HG03565 (cell line): ENCODE measurements at regions not wholly inside any gene's neighbourhood (a gene's known extent, or its start where the extent isn't known, plus 50 kb on each side); places are given as distances from the start of the nearest gene placed in this dataset.
A peak's percentile ranks its signal among the peaks of the same experiment; 100 is the strongest.

ENCODE experiments used
- ATAC-seq: cut with Tn5 transposase; IDR thresholded peaks from one replicate; pipeline ENCODE4 v1.9.1; 2021; ENCODE audit warnings: mild to moderate bottlenecking, moderate library complexity; ENCODE audit not compliant: unreplicated experiment

DNA sequence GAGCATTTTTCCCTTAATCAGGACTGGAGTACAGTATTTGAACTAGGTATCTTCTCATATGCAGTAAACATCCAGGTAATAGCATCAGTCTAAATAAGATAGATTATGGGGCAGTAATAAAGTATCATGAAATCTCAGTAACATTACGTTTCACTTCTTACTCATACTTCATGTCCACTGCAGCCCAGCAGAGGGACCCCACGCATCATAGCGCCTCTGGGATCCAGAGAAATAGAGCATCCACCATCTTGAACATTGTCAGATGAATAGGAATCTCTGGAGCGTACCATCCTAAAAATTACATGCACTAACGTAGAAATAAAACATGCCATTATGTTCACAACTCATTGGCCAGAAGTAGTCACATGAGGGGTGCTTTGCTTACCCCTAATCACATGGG, 499.0 kb downstream of the CPS1 start:
- ATAC-seq, result no peak

DNA sequence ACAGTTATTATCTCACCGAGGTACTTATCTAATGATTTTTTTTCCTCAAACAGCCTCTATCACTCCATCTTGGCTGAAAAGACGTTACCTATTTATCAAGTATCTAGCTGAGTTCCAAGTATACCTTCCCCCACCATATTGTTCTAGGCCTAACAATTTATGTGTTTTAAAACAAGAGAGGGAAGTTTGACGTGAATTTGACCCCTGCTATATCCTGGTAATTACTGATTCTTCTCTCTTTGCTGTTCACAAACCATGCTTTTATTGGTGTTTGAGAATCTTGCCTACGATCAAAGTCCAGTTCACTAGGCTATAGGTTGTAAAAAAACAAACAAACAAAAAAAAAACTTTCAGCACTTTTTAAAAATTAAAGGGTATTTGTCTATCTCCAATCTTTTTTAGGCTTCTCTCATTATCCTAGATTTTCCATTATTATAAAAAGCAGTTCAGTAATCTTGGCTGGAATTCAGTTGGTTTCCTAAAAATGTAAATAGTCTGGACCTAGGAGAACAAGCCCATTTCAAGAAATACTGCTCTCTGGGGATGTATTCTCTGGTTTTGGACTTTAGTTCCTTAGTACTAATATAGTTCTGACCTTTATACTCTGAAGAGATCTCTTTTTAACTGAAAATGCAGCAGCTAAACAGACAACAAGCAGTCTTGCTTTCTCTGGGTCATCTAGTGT, 505.4 kb downstream of the CPS1 start:
- no peak for ATAC-seq

DNA sequence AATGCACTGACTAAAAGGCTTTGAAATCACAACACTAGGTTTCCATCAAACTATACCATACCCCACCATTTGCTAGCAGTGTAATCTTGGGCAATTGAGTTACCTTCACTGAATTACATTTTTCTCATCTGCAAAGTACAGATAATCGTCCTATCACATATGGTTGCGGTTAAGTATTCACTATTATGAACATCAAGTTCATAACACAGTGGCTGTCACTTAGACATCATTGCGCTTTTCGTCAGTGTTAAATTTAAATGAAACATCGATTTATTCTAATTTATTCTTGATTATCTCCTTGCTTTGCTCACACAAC, 505.9 kb downstream of the CPS1 start:
- no peak for ATAC-seq

DNA sequence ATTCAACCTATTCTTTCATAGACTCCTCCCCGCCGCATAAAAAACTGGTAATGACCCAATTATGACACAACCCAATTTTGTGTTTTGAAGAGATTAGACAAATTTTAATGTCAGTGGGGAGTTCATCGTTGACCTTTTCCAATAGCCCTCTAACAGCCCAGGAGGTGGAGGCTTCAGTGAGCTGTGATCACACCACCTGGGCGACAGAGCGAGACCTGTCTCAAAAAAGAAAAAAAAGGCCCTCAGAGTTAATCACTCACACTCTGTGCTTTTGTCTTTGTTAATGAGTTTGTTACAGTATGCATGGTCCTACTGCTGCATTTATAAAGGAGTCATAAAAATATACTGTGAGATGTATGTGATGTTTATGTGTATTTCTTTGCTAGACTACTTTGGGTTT, 510.6 kb downstream of the CPS1 start:
- ATAC-seq, result no peak

DNA sequence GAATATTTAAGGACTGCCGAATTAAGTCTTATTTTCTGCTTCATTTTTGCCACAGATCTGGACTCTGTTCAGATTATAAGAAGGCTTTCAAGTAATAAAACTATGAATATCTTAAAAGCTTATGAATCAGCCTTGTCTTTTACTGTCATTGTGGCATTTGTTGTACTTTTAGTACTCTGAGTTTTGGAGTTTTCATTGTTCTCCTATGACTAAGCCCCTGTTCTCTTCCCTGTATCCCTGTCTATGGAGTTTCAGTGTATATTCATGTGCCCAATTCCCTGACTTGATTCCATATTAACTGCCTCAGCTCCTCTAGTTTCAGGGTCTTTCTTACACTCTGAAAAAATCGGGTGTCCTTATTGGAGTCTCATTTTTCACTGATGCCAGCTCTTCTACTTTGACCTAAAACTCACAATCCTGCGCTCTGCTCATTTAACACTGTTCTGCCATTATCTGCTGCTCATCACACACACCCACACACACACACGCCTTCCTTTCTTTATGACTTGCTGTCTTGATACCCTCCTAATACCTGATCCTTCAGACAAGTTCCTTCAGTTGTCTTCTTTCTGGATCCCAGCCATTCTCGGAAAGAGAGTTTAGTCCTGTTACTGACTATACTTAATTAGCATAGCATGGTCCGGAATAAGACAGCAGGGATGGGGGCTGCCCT, 511.8 kb downstream of the CPS1 start:
- no peak for ATAC-seq

DNA sequence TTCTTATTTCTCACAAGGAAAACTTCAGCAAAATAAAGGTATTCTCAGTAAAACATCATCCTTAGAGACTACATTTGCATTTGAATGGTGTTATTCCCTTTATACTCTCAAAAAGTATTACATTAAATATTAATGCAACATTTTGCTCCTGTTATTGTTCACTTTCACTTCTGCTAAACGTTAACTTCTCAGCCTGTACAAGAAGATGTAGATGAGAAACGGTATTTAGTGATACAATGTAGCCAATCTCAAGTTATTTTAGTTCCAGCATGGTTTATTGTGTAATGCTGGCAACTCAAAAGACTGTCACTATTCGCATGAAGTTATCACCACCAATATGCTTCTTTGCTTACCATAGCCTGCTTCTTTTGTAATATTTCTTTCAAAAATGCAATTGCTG, 514.1 kb downstream of the CPS1 start:
- ATAC-seq, result no peak

DNA sequence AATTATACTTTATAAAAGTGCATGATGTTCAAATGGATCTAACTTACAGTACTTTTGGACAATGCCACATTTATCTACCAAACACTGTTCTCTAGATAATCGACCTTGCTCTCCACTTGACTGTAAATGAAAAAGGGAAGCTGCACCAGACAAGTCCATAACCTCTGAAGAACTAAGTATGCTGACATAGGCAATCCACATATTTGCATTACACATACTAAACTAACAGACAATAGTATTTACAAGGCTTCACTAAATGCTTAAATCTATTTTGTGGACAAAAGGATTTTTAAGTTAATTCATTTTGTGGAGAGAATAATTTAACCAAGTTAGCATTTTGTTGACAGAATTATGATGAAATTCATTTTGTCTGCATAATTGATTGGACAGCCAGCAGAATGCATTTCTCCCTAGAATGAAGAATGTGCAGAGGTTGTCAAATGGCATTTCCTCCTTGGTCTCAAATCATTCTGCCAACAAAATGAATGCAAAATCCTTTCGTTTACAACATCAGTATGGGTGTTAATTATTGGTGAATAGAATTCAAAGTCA, 520.9 kb downstream of the CPS1 start:
- ATAC-seq, result no peak

DNA sequence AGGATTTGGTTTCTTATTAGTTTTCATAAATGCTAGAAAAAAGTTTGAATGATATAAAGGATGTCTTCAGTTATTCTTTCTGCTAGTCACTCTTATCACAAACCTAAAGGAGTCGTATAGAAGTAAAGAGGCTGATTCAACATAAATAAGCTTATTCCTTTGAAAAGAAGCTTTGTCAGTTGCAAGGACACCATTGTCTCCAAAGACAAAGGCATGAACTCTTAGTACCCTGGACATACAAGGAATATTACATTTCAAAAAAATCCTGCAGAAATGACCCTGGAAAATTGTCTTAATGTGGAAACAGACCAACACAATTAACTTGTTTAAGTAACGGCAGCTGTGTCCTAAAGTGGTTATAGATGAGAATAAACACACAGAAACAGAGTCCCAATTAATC, 528.0 kb downstream of the CPS1 start:
- ATAC-seq, result no peak

DNA sequence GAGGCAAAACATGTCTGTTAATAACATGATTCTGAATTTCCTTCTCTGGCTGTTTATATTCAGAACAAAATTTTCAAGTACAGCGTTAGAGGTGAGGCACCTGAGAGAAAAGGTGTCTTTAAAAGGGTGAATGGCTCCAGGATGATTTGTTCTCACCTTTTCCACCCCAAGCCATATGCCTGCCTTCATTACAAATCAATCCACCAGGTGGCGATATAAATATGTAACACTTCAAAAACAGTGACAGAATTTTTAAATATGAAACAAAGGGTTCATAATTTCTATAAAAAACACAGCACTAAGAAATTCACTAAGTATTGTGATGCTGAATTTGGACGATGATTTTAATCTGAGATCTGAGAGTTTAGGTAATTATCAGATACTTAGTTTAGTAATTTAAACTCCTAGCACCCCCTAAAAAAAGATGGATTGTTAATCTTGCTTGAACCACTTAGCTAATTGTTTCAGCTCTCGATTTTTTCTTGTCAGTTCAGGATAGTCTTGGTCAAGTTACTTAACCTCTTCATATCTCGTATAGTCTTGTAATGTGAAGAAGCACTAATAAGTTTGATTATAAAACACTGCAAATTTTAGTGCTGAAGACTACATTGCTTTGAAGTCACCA, 528.8 kb downstream of the CPS1 start:
- ATAC-seq, result peak; percentile 59

DNA sequence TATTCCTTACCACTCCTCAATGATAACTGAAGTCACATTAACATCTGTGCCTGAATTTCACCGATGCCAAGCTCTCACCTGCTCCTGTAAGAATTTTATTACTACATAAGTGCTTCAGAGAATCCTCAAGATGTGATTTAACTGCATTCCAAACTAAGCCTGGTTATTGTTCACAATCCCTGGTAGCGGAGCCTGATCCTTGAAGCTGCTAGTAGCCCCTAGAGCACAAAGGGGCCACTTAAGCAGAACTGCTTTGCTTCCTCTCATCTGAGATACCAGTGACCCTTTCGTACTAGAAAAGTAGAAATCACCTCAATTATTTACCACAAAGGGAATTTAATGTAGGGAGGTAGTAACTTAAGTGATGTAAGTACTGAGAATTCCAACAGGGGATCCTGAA, 529.6 kb downstream of the CPS1 start:
- no peak for ATAC-seq

DNA sequence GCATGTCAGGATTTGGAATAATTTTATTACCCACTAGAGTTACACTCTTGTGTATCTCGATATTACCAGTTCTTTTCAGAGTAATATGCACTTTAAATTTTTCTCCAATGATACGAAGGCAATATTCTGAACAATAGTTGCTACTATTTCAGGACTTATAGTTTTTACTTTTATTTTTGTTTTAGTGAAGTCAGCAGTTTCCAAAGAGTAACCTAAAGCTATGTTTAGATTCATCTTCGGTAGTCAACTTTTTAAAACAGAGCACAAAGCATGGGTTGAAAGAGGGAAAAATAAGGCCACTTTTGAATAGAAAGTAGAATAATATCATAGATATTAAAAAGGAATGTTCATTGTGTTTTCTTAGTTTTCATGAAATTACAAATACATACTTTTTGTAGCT, 532.7 kb downstream of the CPS1 start:
- no peak for ATAC-seq

DNA sequence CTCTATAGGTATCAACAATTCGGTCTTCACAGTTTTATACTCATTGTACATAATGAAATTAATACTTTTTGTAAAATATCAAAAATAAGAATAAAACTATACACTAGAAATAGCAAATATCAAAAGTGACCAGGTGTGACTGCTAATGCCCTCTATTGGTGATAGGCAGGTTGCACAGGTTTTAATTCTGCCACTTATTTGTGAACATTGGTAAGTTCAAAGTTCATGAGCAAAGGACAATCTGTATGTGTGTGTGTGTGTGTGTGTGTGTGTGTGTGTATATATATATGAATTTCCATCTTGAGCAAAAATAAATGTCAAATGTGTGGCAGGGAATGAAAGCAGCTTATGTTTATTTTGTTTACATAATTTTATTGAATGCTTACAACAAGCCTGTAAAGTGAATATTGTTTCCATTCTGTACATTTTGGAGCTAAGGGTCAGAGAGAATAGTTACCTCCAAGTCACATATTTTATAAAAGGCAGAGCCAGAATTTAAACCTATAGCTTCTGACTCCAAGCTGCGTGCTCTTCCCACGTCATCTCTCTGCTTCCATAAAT, 537.4 kb downstream of the CPS1 start:
- peak; percentile 81 for ATAC-seq

DNA sequence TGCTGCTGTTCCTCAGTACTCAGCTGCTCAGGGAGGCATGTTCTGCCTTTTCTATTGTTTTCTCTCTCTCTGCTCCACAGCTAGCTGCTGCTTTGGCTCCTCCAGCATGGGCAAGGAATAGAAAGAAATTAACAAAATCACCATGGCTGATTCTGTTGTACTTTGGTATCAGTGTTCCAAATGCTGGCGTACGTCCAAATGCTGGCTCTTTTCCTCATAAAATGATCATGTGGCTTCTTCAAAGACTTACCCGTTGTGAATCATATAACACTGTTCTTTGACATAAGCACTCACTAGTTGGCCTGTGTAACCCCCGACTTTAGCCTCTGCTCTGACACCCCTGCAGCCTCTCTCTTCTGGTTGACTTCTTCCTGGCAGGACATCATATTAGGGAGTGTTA, 547.6 kb downstream of the CPS1 start:
- no peak for ATAC-seq

DNA sequence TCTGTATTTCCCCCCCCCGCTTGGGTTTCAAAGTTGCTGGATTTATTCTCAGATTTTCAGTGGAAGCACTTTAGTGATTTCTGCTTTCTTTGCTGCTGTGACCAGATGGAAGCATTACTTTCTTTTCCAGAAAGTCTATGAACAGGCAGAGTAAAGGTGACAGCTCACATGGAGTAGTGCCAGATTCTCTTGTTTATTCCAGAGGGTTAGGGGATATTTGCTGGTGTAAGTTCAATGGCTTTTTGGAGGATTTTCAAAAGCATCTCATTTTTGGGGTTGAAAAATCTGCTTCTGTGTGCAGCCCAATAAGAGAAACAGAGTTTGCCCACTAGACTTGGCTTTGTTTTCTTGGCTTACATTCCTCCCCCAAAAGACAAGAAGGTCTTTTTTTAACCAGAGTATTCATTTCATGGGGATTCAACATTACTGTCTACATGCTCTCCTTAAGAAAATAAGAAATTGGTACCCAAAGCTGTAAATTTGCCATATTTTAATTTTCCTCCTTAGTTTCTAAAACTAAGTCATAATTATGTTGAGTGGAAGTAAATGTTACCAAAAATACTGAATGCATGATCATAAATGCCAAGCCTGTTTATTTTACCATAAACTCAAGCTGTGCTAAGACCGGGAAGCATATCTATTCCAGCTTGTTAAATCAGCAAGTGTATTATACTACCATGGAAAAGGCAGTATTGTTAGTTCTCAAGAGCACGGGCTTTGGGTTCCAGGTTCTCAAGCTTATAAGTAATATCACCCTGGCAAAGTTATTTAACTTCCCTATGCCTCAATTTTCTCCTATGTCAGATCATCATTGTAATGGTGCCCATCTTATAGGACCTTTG, 557.2 kb downstream of the CPS1 start:
- no peak for ATAC-seq

DNA sequence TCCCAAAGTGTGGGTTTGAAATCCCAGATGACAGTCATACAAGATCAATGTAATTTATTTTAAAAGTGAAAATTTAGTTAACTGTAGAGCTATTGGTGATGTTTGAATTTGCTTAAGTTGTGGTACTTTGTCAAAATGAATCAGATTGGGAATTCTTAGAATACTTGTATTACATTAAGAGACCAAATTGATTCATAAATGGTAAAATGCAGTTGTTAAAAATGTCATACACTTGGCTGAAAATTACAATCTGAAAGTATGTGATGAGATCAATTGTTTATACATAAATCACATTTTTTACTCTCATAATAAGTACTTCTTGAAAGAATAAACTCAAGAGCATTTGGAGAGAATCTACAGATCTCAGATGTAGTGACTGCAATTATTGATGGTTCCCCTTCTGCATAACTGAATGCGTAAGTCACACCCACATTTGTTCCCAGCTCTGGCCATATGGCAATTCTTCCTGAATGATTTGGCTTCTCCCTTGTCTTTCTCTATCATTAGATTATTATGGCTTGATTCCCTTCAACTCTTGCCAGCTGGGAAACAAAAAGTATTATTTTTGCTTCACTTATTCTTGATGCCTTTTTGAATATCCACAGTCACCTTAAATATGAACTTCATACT, 558.5 kb downstream of the CPS1 start:
- no peak for ATAC-seq

DNA sequence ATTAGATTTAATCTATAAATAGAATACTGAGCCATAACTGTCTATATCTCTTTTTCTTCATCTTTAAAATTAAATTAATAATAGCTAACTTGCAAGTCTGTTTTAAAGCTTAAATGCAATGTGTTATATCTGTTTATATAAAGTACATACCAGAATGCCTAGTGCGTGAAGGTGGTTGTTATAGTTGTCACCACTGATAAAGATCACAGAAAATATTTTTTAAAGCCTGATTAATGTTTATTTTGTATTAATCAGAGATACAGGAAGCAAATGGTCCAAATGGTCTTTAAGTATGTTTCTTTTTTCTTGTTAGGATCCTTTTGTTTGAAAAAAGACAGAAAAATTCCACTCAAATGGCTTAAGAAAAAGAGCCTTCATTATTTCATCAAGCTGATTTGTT, 560.6 kb downstream of the CPS1 start:
- no peak for ATAC-seq

DNA sequence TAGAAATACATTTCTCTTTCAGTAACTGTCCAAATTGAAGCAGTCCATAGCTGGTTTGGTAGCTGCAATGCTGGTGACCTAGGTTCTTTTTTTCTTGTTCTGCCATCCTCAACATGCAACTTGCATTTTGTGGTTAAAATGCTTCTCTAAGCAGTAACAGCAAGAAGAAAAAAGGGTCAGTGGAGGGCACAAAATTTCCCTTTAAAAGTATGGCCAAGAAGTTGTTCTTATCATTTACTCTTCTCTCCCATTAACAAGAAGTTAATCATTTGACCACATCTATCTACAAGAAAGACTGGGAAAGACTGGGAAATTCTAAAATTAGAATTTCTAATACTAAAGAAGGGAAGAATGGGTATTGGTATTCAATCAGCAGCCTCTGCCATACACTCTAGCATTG, 569.9 kb downstream of the CPS1 start:
- ATAC-seq, result no peak

DNA sequence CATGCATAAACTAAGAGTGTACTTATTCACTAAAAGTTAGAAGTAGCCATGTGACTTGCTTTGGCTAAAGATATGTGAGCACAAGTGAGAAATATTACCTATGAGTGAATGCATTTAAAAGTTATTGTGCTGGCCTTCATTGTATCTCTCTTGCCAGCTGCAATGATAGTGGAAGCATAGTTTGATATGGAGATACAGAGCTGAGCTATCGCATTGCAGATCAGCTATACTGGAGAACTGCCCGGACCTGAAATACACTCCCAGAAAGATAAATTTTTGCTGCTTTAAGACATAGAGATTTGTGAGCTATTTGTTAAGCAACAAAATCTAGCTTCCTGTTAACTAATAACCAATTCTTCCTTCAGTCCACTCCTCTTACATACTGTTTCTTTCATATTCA, 571.1 kb downstream of the CPS1 start:
- no peak for ATAC-seq

DNA sequence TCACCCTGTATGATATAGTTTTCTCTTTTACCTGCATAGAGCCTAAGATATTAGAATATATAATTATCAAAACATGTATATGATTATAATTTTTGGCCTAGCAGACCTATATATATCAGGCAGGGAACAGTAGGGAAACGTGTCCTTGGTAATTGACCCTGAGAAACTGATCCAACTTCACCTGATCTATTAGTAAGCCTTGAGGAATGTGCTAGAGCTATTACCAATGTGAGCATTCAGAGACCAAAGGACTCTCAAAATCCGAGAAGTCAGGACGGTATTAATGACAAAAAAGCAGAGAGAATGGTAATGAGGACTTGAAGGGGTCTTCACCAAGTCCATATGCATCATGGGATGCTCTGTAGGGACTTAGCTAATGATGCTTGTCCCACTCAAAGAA, 571.9 kb downstream of the CPS1 start:
- ATAC-seq, result no peak

DNA sequence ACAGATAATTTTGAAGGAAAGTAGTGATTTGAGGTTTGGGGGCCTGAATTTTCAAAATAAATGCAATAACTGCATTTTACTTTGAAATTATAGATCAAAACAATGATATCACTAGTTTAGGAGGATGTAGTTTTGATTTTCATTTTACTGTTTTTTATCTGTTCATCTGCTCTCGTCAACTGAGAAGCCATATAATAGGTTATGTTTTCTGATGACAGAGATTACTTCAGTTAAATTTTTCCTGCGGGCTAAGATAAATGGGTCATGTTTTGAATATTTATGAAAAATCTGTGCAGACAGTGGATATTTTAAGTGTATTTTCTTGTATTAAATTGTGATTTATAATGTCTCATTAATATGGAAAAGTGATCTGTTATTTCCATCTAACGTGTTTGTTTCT, 573.4 kb downstream of the CPS1 start:
- ATAC-seq, result no peak

DNA sequence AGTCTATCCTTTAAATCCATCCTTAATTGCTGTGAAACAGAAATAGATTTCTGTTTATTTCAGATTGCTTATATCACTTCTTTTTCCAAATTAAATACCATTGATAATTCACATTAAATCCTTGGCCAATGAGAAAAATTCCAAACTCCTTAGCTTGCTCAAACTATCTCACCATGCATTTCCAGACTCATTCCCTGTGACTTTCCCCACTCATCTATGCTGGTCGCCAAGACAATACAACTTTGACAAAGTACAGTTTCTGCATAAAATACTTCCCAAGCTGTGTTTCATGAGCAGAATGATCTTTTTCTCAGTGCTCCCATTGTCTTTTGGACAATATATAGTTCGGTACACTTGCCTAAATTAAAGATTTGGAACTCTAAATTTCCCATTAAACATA, 575.6 kb downstream of the CPS1 start:
- no peak for ATAC-seq
